ENCODE measurements at regions not wholly inside any gene's neighbourhood (a gene's known extent, or its start where the extent isn't known, plus 50 kb on each side); places are given as distances from the start of the nearest gene placed in this dataset.

GRCh38 chrX:69073721-69074120, 91.5 kb downstream of the PJA1 start:
- Histone ChIP-seq H3K9me2 (replicated peaks; ENCODE audit: control insufficient read depth, low read length) (no peaks in the 10 kb centered on the region), H3K9me3 (ENCODE audit: control insufficient read depth, insufficient read depth, low read length) (no peaks in the 10 kb centered on the region), H3K4me2 (ENCODE audit: low read length) (no peak overlapping the region), H3K27me3 (ENCODE audit: control insufficient read depth, low read length) (no peaks in the 10 kb centered on the region), H4K20me1 (ENCODE audit: control insufficient read depth, insufficient read depth, low read depth, low read length) (no peaks in the 10 kb centered on the region), H3K27ac (ENCODE audit: low read depth, low read length) (no peak overlapping the region), H3K4me3 (ENCODE audit: low read length) (no peak overlapping the region), H3K4me1 (ENCODE audit: control insufficient read depth, low read length) (no peaks in the 10 kb centered on the region), H3K36me3 (ENCODE audit: control insufficient read depth, low read length) (no peaks in the 10 kb centered on the region), H3K79me2 (ENCODE audit: control insufficient read depth, low read length) (no peaks in the 10 kb centered on the region), H3F3A (ENCODE audit: control insufficient read depth, insufficient read depth) (no peaks in the 10 kb centered on the region)
- TF ChIP-seq, protein P1, sequence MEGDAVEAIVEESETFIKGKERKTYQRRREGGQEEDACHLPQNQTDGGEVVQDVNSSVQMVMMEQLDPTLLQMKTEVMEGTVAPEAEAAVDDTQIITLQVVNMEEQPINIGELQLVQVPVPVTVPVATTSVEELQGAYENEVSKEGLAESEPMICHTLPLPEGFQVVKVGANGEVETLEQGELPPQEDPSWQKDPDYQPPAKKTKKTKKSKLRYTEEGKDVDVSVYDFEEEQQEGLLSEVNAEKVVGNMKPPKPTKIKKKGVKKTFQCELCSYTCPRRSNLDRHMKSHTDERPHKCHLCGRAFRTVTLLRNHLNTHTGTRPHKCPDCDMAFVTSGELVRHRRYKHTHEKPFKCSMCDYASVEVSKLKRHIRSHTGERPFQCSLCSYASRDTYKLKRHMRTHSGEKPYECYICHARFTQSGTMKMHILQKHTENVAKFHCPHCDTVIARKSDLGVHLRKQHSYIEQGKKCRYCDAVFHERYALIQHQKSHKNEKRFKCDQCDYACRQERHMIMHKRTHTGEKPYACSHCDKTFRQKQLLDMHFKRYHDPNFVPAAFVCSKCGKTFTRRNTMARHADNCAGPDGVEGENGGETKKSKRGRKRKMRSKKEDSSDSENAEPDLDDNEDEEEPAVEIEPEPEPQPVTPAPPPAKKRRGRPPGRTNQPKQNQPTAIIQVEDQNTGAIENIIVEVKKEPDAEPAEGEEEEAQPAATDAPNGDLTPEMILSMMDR (IDR thresholded peaks at IDR 0.05; ENCODE audit: low read depth, low read length, poor library complexity, severe bottlenecking) = no peak
- TF ChIP-seq EZH2phosphoT487 (IDR thresholded peaks at IDR 0.05; ENCODE audit: borderline replicate concordance, low read length) = no peak

- H3K27ac ChIP-seq (ENCODE audit: low read depth, low read length) = no peak overlapping the region
- H3K36me3 ChIP-seq (ENCODE audit: control insufficient read depth, low read length) = no peaks in the 10 kb centered on the region
- no peaks in the 10 kb centered on the region for H3K79me2 ChIP-seq (ENCODE audit: control insufficient read depth, low read length)
- no peaks in the 10 kb centered on the region for H3K9me2 ChIP-seq (replicated peaks; ENCODE audit: control insufficient read depth, low read length)
- no peaks in the 10 kb centered on the region for H3K27me3 ChIP-seq (ENCODE audit: control insufficient read depth, low read length)
- H3K9me3 ChIP-seq (ENCODE audit: control insufficient read depth, insufficient read depth, low read length) = no peaks in the 10 kb centered on the region
- TF ChIP-seq, protein P1 (IDR thresholded peaks at IDR 0.05; ENCODE audit: low read depth, low read length, poor library complexity, severe bottlenecking) = no peak
- no peak for TF ChIP-seq EZH2phosphoT487 (IDR thresholded peaks at IDR 0.05; ENCODE audit: borderline replicate concordance, low read length)
- no peak overlapping the region for H3K4me3 ChIP-seq (ENCODE audit: low read length)
- no peaks in the 10 kb centered on the region for H3F3A ChIP-seq (ENCODE audit: control insufficient read depth, insufficient read depth)
- H3K4me1 ChIP-seq (ENCODE audit: control insufficient read depth, low read length) = no peaks in the 10 kb centered on the region
- H3K4me2 ChIP-seq (ENCODE audit: low read length) = no peak overlapping the region
- H4K20me1 ChIP-seq (ENCODE audit: control insufficient read depth, insufficient read depth, low read depth, low read length) = no peaks in the 10 kb centered on the region
Observed at GRCh38 chrX:69073241-69073640, 92.0 kb downstream of the PJA1 start.

DNA sequence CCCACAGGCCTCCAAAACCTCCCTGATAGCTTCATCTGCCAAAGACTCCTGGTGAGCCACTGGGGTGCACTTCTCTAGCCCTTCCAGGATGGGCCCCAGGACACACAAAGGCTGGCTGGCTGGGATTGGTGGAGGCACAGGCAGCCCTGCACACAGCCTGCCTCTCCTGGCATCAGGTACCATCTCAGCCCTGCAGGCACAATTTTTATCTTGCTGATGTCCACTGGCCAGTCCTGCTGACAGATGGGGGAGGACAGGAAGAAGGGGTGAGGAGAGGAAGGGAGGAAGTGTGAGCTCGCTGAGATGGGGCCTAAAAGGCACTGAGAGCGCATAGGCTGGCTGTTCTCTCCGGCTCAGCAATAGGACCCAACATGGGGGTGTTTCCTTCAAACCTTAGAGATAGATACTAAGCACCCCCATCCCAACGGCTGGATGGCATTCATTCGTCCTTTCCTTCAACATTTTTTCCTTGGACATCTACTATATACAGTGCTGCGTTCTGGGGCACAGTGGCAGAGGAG, 92.7 kb downstream of the PJA1 start:
- no peak for TF ChIP-seq EZH2phosphoT487 (IDR thresholded peaks at IDR 0.05; ENCODE audit: borderline replicate concordance, low read length)
- TF ChIP-seq, protein P1 (IDR thresholded peaks at IDR 0.05; ENCODE audit: low read depth, low read length, poor library complexity, severe bottlenecking) = no peak
- H3K4me2 ChIP-seq (ENCODE audit: low read length) = no peak overlapping the region

More for the DNA sequence above, 92.7 kb downstream of the PJA1 start:
- Histone ChIP-seq H3K79me2 (ENCODE audit: control insufficient read depth, low read length) (no peaks in the 10 kb centered on the region), H3K36me3 (ENCODE audit: control insufficient read depth, low read length) (no peaks in the 10 kb centered on the region), H3F3A (ENCODE audit: control insufficient read depth, insufficient read depth) (no peaks in the 10 kb centered on the region), H3K4me1 (ENCODE audit: control insufficient read depth, low read length) (no peaks in the 10 kb centered on the region), H3K27me3 (ENCODE audit: control insufficient read depth, low read length) (no peaks in the 10 kb centered on the region), H4K20me1 (ENCODE audit: control insufficient read depth, insufficient read depth, low read depth, low read length) (no peaks in the 10 kb centered on the region), H3K27ac (ENCODE audit: low read depth, low read length) (no peak overlapping the region), H3K4me3 (ENCODE audit: low read length) (no peak overlapping the region), H3K9me2 (replicated peaks; ENCODE audit: control insufficient read depth, low read length) (no peaks in the 10 kb centered on the region), H3K9me3 (ENCODE audit: control insufficient read depth, insufficient read depth, low read length) (no peaks in the 10 kb centered on the region)

Measured in DOHH2 (cell line).